ENCODE measurements at regions not wholly inside any gene's neighbourhood (a gene's known extent, or its start where the extent isn't known, plus 50 kb on each side); places are given as distances from the start of the nearest gene placed in this dataset.

GRCh38 chr4:34974313-34974680 is 1270.0 kb downstream of the ARAP2 start:
- TF ChIP-seq POLR2A (IDR thresholded peaks at IDR 0.05) = no peak
- no peak for TF ChIP-seq CTCF (IDR thresholded peaks at IDR 0.05 in 4 of 5, conservative IDR thresholded peaks at IDR 0.05 in 1 of 5)
